NCI-H1436 (cell line): ENCODE measurements at regions not wholly inside any gene's neighbourhood (a gene's known extent, or its start where the extent isn't known, plus 50 kb on each side); places are given as distances from the start of the nearest gene placed in this dataset.

Source experiments
- DNase-seq: peaks from one replicate; lab custom pipeline; 2025; lab: John Stamatoyannopoulos, UW

DNA sequence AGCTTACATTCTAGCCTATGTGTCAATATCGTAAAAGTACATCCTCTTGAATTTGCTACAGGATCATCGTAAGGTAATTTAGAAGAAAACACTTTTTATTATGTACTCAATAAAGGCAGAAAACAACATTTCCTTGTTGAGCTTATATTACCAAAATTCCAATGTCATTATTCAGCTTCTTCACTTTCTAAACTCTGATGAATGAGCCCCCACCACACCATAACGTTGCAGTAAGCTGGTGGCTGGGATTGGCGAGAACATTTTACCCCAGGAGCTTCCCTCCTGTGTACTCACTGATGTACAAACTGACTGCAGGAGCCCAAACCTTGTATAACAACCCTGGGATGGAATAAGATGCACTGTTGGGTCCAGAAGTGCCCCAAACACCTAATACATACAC, 238.1 kb upstream of the MARCKS start:
- no peak for DNase-seq

DNA sequence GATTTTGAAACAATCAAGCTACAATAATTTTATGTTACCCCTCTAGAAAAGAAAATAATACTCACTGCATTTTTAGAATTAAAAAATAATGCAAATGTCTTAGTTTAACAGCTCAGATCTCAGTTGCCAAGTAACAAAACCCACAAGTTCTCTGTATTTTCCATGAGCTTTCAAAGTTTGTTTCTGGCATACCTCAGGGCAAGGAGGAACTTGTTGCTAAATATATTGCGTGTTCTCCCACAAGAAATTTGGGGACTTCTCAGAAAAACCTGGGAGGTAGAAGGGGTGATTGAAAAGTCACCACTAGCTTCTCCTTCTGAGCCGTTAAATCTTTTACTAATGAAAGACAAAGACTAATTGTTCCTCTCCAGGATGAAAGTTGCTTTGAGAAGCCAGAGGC, 236.8 kb upstream of the MARCKS start:
- no peak for DNase-seq

DNA sequence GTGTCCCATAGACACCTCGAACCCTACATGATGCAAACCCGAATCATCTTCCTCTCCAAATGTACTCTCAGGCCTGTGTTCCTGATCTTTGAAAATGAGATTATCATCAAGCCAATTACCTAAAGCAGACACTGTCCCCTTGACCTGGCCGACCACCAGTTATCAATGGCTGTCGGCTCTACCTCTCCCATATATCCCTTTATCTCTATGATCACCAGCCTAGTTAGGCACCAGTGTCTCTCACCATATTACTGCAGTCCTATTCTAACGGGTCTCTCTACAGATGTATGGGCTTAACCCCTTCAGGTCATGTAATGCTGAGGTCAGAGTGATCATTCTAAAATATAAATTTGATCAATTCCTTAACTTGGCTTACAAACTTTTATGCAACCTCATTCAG, 234.9 kb upstream of the MARCKS start:
- no peak for DNase-seq

DNA sequence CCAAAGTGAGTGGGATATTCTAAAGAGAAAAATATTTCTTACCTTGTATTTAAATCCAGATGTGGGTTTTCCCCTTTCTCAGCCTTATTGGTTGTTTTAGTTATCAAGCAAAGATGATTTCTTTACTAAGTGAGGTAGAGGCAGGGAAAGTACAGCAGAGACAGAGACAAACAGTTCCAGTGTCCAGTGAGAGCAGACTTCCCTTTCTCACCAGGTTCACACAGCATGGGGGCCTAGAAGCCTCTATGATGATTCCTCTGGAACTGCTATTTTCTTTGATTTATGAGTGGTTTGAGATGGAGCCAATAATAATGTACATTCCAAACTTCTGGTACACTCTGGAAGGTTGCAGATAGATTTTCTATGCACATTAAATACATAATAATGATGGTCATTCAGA, 234.0 kb upstream of the MARCKS start:
- no peak for DNase-seq

DNA sequence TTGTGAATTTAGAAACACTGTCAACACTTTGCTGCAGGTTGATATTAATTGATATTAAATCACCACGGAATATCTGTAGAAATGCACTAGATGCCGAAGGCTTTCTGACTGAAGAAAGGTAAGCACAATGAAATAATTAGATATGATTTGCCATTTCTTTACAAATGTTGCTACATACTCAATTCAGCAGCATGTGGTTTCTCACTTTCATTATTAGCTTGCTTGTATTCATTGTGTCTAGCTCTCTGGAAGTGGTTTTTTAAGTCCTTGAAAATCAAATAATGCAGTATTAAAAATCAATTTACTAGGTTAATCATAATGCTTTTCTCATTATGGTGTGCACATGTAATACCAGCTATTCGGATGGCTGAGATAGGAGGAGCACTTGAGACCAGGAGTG, 231.3 kb upstream of the MARCKS start:
- DNase-seq = no peak

DNA sequence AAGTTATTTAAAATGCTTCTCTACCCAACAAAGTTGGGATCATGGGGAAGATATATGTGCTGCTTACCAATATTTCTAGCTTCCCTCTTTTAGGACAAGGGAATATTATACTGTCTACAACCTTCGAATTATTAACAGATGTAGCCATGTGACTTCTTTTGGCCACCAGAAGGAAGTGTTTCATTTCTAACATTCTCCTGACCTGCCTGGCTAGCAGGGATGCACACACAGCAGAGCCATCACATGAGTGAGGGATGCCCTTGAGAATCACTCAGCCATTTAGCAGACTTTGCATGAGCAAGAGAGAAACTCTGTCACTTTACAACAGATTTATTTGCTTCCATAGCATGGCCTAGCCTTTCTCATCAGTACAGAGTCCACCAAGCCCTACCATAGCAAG, 230.7 kb upstream of the MARCKS start:
- no peak for DNase-seq

DNA sequence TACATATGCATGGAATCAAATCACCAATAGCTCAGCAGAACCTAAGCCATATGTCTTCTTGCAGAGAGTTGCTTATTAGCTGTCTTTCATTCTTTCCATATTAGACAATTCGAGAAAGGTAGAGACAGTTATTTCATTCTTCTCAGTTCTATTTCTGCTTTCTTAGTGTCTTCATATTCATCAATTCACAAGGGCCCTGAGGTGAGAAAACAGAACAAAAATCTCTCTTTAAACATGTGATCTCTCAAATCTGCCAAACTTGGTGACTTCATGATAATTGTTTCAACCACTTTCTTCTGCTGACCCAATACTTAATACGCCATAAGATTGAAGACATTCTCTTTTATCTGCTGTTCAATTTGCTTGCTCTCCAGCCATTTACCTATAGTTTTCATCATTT, 229.7 kb upstream of the MARCKS start:
- DNase-seq = no peak

DNA sequence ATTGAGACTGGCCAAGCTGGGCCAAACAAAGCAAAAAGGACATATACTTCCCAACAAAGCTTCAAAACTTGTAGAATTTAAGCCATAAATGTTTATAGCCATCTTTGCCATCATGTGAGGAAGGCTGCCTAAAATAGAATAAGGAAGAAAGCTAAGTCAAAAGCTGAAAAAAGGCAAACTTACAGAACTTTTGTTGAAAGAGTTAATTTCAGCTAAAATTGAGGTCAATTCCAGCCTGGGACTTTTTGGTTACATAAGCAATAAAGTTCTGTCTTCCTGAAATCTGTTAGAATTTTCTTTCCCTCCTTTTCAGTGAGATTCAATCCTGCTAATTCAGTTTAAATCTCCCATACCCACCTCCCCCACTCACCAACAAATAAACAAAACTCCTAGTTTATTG, 227.9 kb upstream of the MARCKS start:
- DNase-seq = no peak

DNA sequence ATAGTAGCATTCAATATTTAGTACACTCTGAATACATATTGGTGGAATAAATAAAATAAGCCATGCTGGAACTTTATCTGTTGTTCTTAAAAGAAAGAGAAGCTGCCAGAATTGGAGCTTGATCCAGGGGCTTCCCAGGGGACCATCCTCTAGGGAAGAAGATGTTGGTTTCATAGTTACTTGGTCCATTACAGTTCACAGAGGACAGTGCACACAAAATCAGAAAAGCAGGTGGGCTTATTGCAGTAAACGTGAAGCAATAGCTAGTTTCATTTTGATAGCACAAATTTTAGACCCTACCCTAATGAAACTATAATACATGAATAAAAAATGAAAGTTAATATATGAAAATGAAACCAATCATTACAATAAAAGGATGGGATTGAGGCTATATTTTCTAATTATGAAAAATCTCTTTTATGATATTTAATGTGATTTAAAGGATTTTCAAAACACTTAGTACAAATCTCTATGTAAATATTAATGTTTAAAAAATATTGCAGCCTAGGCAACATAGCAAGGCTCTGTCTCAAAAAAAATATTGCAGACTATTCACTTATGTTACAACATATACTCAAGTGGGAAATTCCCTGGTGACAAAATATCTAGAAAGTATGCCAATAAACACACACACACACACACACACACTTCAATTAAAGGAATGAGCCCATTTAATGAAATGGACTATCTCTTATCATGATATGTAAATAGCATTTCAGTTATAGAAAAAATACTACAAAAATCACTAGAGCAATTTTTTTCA, 227.0 kb upstream of the MARCKS start:
- peak; percentile 26 for DNase-seq

DNA sequence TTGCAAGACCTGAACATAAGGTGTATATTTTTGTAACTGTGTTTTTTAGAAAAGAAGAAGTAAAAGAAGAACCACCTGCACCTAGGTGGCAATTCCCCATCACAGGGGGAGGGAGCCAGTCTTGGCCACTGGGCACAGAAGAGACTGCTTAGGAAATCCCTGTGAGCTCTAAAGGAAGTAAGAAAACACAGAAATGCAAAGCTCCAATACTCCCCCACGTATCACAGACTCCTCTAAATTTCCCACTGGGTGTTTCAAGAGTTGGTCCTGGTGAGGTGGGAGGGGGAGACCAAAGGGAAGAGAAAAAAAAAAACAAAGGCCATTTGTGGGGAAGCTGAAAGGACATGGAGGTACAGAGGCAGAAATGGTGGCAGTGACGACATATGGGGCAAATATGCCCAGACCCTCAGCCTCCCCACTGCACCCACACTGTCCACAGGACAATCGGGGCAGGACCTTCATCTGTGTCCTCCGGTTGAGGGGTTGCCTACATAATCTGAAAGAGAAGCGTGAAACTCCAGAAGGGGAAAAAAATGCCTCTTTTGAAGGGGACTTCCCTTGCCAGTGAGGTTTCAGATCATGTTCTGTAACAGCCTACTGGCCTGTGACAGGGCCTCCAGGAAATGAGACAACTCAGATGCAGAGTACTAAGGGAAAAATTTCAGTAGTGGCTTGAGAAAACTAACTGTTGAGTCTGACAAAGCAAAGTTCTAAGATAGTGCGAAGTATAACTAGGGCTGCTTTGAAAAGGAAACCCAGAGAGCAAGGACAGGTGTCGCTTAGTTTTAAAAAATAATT, 226.2 kb upstream of the MARCKS start:
- no peak for DNase-seq

DNA sequence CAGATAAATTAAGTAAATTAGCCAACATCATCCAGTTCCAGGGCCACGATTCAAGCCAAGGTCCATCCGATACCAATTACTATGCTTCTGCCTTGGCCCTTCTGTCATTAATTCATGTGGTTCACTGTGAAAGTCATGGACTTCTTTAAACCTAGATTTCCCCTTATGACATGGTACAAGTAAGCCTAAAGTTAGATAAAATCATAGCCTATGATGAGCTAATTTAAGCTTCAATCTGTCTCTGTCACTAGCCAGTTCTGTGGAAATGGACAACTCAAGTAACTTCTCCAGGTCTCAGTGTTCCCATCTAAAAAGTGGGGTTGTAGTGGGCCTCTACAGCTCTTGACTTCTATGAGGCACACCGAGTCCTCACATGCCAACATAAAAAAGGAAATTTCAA, 225.5 kb upstream of the MARCKS start:
- DNase-seq = no peak

DNA sequence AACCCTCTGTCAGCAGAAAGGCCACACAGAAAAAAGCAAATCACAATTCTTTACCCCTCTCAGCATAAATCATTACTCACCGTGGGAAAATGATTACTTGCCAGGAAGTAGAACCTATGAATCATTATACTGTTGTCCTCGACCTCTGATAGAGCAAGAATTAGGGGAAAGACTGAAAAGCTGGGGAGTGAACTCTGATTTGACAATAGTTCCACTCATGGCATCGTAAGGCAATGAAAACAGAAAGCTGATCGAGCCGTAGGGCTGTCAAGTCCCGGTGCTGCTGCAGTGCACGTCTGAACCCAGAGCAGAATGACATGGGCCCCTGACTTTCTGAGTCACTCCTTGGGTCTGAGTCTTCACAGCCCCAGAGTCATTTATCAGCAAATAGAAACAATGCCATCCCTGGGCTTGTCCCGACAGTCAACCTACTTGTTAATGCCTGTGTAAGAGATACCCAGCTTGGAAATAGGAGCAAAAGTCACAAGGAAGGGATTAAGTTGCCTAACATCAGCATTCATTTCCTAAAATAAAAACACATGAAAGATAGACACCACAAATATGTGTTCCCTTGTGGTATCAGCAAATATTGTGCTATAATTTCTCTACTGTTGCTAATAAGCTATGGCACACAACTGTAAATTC, 224.8 kb upstream of the MARCKS start:
- peak; percentile 10 for DNase-seq

DNA sequence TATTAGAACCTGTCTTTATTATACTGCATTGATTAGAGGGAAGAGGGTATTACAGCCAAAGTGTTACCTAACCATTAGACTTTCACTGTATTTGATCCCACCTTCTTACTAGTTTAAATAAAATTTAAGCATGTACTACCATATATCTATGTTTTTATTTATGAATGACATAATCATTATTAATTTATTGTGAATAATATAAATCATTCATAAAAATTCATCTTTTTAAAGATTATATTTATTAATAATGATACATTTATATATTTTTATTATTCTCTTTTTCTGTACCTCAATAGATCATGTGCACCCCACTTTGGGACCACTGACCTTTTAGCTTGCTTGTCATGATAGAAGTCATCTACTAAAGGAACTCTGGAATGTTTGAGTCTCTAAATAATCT, 223.5 kb upstream of the MARCKS start:
- no peak for DNase-seq

DNA sequence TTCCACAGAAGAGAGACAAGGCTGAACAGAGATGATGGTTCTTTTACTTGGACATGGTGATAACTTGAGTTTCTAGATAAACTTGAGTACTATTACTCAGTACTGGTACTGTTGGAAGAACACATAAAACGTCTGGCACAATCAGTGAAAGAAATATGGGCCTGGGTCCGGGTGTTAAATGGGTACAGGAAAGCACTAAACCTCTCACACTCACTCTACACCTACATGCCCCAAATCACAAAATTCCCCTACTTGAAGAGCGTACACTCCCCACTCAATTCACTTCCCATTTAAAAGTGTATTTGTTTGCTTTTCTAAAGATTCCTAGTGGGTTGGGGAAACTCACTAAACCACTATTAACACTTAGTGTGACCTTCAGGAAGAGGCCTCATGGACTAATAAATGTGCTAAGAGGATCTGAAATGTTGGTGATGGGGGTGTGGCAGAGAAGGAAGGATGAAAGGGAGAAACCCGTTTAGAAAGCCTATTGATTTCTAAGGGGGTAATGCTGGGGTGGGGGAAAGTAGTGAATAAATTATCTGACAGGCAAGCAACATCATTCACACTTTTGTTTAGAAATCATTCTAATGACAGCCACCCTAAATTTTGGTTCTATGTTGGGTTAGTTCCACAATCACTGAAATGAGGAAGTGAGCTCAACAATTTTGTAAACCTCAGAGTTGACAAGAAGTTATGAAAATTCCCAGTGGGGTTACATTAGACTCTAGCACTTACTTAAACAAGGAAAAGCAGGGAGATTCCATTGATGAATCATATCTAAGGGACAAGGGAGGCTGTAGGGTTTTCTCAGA, 222.6 kb upstream of the MARCKS start:
- no peak for DNase-seq

DNA sequence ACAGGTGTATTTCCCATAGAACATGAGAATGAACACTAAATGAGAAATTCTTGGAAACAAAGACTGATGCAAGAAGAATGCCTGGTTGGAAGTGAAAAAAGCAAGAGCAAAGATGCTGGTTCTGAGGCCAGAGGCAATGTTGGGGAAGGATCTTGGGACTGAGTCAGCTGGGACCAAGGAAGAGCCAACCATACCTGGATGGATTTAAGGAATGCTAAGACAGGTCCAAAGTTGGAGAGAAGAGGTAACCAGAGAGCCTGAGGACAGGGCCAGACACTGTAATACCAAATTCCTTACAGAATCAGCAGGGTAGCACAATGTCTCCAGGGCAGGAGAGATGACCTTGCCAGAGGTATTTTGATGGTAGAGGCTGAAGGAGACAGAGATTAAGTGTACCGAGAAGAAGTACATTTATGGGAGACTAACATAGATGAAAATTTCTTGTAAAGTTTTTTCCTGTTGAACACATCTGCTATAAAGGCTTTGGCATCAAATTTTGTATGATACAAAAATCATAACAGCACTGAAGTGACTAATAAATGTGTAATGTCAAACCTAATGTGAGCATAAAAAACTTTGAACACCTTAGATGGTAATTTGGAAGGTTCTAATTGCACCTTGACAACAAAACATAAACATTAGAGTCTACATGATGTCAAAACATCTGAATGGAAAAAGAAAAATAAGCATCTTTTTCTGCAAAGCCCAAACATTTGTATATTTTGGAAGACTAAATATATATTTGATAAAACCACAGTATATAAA, 221.7 kb upstream of the MARCKS start:
- DNase-seq = no peak

DNA sequence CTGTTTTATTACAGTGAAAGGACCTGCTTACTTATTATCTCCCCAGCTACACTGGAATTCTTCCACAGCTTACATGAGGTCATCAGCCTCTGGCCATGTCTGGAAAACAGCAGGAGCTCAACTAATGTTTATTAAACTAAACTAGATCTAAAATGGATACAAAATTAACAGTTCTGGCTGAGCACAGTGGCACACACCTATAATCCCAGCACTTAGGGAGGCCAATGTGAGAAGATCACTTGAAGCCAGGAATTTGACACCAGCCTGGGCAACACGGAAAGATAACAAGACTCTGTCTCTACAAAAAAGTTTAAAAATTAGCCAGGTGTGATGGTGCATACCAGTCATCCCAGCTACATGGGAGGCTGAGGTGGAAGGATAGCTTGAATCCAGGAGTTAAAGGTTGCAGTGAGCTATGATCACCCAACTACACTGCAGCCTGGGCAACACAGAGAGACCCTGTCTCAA, 220.8 kb upstream of the MARCKS start:
- DNase-seq = no peak

DNA sequence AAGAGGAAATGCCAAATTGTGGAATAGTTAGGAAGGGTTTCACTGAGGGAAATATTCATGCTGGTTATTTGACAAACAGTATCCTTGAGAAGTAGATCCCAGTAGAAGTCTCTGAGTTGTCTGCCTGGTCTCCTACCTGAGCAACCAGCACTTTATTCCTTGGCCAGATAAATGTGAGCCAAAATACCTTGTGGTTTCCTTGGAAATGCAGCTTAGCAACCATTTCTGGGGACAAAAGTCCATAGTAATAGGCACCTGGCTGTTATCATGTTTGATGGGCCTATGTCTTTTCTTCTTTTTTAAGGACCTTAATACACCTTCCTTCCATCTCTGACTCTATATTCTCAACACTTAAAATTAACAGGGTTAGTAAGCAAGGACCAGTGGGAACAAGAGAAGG, 217.1 kb upstream of the MARCKS start:
- DNase-seq = no peak

DNA sequence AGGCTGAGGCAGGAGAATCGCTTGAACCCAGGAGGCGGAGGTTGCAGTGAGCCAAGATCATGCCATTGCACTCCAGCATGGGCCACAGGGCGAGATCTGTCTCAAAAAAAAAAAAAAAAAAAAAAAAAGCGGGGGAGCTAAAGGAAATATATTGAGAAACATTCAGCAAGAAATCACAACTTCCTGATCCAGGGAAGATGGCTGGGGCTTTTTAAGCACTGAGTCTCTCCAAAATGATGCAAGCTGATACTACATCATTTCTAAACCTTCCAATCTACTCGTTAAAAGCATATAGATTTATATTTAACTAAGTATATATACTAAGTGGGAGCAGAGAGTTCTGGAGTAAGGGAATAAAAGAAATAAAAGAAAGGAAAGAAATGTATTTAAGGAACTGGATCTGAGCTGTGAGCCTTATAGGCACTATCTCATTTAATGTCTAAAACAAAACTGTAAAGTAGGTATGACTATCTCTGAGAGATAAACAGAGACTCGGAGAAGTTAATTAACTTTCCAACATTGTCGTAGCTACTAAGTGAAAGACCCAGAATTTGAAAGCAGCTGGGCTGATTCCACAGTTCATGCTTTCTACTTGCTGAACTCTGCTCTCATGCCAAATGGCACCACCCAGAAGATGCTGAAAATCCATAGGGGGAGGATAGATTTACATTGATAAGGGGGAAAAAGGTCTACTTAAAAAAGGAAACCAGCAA, 215.0 kb upstream of the MARCKS start:
- no peak for DNase-seq

DNA sequence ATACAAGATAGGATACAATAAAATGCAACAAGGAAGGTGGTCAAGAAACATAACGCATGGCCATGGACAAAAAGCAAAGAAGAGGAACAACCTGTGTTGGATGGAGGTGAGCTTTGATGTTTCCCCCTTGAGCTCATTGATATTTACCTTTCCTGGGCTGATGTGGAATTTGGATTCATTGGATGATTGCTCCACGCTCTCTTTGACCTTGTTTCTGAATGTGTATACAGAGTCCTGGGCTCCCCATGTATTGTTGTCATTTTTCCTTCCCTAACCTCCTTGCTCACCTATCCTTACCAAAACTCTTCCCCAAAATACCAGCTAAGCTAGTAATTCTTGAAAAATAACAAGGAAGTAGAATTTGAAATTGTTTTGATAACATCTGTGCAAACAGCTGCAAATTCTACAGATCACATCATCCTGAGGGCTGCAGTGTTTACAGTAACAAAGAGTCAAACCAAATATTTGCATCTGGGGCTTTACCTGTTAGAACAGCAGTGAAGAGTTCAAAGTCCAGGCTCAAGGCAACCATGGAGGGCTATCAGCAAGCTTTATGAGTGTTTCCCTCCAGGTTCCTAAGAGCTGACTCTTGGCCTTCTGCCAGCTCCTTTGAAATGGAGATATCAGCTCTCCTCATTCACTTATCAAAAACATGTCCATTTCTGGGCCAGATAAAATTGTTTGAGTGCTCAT, 214.3 kb upstream of the MARCKS start:
- peak; percentile 76 for DNase-seq

DNA sequence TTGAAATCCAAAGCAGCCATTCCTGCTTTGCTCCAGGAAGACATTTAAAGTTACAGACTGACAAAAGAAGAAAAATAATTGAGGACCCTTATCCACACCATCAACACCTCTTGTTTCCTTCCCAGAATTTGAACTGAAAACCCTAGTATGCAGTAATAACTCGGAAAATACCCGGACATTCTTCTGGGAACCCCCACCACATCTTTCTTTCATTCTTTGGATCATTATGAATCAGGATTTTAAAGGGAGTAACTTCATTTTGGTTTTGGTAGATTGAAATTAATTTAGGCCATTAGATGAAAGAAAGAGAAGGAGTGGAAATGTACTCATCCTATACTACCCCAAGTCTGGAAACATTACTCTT, 213.8 kb upstream of the MARCKS start:
- no peak for DNase-seq
